ENCODE measurements at regions not wholly inside any gene's neighbourhood (a gene's known extent, or its start where the extent isn't known, plus 50 kb on each side); places are given as distances from the start of the nearest gene placed in this dataset.

- DNase-seq = no peak
Observed at GRCh38 chr3:59280113-59280512, 230.3 kb upstream of the CFAP20DC start.

GRCh38 chr3:59277816-59278215 is 228.0 kb upstream of the CFAP20DC start:
- DNase-seq = no peak

DNA sequence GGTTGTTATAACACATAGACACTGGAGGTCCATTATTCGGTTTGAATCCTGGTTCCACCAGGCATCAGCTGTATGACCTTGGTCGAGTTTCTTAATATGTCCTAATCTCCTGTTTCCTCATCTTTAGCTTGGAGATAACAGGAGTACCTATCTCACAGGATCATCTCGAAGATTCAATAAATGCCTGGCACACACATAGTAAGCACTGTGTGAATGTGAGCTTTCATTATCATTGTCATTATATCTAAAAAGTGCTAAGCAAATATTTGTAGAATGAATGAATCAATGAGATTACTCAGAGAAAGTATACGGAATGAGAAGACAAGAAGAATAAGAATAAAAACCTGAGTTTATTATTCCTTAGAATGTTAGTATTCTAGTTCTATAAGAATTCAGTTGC is 227.4 kb upstream of the CFAP20DC start:
- DNase-seq = no peak

DNA sequence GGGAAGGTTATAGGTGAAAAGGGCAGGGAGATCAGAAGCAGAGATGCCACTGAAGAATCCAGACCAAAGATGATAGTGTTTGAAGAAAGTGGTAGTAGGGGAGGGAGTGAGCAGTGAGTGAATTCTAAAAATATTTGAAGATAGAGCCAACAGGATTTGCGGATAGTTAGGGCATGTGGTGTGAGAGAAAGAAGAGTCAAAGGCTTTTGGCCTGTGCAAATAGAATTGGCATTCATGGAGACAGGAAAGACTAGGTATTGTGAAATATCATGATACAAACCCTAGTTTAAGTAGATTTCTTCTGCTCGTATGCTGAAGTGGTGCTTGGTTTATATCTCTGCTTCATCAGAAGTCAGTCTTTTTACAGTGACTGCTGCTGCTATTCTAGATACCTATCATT is 224.2 kb upstream of the CFAP20DC start:
- DNase-seq = no peak

- DNase-seq = no peak
Observed at GRCh38 chr3:59271971-59272370, 222.1 kb upstream of the CFAP20DC start.

DNA sequence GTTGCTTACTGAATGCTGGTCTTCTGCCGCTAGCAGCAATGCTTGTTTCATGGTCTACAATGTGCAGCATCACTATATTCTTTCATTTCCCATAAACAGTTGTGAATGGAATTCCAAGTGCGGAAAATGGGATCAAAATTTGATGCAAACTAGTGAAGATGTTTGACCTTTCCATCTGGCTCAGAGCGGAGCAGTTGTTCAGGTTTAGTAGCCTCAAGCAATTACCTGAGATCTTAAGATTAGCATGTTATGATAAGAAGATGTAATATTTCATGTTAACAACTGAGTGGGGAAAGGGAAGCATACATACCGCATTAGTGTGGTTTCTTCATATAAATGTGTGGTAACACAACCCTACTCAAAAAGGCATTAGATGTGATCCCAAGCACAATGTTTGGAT is 221.1 kb upstream of the CFAP20DC start:
- DNase-seq = no peak

DNA sequence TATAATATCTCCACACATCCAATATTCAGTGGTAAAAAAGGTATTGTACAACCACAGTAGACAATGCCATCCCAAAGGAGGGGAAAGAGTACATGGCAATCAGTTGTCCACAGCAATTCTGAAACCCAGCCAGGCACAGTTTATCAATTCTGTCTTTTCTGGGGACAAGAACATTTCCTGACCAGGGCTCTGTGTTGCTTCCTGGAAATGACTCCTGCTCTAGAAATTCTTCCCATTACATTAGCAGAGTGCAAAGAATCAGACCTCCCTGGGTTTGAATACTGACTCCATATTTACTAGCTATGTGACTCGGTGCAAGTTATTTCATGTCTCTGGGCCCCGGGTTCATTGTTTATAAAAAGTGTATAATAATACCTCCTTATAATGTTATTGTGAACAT is 220.4 kb upstream of the CFAP20DC start:
- DNase-seq = no peak

DNA sequence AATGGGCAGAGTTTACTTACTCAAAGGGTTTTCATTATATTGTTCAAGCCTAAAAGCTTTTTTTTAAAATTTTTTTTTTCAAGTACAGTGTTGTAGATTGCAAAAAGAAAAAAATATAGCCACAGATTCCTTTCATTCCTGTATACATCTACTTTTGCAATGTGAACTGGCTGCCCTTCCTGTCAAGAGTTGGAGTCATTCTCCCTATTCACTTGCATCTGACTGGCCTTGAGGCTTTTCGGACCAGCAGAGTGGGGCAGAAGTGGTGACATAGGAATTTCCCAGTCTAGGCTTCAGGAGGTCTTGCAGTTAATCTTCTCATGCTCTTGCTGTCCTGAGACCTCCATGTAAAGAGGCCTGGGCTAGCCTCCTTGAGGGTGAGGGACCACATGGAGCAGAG is 218.3 kb upstream of the CFAP20DC start:
- DNase-seq = no peak

DNA sequence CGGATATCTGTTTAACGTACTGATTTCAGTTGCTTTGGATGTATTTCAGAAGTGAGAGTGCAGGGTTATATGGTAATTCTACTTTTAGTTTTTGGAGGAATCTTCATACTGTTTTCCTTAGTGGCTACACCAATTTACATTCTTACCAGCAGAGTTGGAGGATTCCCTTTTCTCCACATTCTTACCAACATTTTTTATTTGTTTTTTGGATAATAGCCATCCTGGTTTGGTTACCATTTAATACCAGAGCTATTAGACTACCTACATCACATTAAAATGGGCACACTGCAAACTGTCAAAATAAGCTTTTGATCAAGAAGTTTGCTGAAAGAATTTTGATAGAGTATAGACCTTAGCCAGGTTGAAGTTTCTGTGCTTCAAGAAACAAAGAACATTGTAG is 217.2 kb upstream of the CFAP20DC start:
- no peak for DNase-seq

DNA sequence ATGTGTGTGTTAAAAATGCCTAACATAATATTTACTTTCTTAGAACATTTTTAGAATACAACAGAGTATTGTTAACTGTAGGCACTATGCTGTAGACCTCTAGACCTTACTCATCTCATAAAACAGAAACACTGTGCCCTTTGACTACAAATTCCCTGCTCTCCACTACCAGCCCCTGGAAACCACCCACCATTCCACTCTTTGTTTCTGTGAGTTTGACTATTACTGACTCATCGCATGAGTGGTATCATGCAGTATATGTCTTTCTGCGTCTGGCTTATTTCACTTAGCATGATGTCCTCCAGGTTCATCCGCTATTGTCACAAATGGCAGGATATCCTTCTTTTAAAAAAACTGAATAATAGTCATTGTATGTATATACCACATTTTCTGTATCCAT is 216.7 kb upstream of the CFAP20DC start:
- DNase-seq = no peak

DNA sequence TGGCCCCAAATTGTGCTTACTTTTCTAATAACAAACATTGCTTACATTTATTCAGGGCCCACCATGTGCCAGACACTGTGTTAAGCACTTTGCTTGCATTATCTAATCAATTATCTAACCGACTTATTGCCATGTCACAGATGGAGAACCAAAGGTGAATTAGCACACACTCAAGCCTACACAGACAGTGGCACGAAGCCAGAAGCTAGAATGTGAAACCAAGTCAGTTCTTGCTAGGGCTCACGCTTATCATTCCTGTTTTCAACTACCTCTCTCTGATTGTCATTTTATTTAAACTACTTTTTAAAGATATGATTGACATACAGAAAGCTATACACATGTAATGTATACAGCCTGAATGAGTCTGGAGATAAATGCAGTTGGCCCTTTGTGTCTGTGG is 215.7 kb upstream of the CFAP20DC start:
- DNase-seq = no peak

- no peak for DNase-seq
Observed at GRCh38 chr3:59264366-59264765, 214.5 kb upstream of the CFAP20DC start.

- no peak for DNase-seq
Observed at GRCh38 chr3:59263152-59263551, 213.3 kb upstream of the CFAP20DC start.

- DNase-seq = no peak
Observed at GRCh38 chr3:59262076-59262498, 212.3 kb upstream of the CFAP20DC start.

GRCh38 chr3:59261009-59261408 is 211.2 kb upstream of the CFAP20DC start:
- no peak for DNase-seq

DNA sequence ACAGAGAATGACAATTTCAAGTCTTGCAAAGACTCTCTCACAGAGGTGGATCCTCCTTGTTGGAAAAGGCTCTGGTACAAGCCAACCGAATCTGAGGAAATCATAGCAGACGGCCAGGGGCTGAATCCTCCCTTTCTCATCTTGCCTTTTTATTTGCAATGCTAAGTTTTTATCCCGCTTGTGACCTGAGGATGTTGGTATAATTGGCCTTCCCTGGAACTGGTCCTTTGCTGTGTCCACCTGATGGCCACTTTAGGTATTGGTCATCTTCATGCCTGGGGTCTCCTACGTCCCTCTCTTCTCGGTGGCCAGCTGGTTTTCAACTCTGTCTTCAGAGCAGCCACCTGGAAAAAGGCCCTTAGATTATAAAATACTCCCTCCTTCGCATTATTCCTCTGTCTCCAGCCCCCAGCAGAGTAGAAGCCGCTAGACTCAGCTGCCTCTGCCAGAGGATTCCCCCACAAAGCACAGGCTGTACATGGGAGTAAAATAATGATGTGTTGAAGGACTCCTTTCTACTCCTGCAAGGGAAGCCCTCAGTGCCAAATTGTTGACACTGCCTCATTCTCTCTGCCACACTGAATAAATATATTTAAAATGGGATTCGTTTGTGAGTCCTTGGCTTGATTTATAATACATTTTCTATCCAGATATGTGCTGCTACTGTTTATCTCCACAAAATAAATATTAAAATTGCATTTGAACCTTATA is 208.9 kb upstream of the CFAP20DC start:
- DNase-seq = no peak

DNA sequence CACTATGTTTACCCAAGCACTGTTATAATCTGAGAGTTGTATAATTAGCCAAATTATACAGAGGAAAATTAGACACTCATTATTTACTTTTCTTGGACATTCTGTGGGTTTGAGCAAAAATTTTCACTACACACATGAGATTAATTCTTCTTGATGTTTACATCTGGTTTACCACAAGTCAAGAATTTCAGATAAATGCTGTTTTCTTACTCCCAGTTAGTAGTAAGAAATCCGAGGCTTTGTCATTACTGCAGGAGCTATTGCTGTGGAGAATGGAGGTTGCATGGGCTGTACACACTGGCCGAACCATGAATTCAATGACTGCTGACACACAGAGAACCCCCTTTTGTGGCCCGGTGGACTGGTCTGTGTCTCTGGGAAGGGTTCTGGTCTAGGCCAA is 207.7 kb upstream of the CFAP20DC start:
- DNase-seq = no peak

DNA sequence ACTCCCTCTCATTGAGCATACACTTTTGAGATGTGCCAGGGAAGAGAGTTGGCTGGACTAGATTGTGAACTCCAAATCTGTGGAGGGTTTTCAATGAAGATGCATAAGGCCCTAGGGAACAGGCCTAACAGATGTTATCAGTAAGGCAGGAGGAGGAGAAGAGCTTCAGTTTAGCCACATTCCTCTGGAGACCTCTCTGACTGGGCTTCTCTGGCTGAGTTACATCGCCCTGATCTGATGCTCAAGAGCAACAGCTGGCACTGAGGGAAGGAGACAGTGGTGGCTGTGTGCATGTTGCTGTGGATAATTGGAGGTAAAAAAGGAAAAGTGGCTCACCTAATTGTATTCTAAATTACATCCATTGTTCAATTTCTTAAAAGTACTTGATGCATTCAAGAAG is 206.4 kb upstream of the CFAP20DC start:
- no peak for DNase-seq

DNA sequence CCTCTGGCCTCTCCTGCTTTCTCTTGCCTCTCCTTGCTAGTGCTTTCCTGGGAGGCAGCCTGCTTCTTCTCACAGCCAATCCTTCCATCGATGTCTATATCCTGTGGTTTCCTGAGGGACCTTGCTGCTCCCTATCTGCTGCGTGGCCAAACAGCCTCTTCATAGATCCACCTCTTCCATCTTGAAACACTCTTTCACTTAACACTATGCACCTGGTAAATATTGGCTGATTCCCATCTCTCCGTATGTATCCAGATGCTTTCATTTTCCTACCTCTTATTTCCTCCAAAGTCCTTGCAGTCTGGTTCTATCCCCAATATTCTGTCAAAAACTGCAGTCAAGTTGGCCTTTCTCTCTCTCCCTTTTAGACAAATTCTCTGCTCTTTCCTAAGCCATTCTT is 205.2 kb upstream of the CFAP20DC start:
- DNase-seq = no peak

GRCh38 chr3:59254433-59254832 is 204.6 kb upstream of the CFAP20DC start:
- no peak for DNase-seq

DNA sequence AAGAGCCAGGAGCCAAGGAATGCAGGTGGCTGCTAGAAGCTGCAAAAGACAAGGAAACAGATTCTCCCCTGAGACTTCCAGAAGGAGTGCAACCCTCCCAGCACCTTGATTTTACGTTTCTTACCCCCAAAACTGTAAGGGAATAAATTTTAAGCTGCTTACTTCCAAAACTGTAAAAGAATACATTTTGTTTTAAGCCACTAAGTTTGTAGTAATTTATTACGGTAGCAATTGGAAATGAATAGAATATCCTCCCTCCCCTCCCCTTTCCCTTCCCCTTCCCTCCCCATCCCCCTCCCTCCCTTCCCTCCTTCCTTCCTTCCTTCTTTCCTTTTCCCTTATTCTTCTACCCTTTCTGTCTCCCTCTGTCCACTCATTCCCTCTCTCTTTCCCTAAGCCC is 203.7 kb upstream of the CFAP20DC start:
- no peak for DNase-seq

DNA sequence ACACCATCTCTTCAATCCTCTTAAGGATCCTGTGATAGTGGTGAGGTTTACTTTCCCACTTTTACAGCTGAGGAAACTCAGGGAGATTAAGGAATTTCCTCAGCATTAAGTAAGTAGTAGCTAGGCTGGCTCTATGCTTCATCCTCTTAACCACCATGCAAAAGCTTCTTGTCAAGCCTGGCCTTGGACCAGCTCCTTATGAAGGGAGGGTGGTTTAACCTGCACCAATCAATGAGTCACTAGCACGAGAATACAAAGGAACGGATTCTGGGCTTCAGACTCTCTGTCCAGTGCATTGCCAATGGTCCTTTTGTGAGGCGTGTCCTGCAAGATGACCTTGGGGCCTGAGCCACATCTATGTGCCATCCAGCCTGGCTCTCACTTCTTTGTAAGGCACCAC is 202.0 kb upstream of the CFAP20DC start:
- DNase-seq = no peak

- no peak for DNase-seq
Observed at GRCh38 chr3:59250600-59250999, 200.8 kb upstream of the CFAP20DC start.

GRCh38 chr3:59249698-59250361 is 200.0 kb upstream of the CFAP20DC start:
- DNase-seq = no peak

DNA sequence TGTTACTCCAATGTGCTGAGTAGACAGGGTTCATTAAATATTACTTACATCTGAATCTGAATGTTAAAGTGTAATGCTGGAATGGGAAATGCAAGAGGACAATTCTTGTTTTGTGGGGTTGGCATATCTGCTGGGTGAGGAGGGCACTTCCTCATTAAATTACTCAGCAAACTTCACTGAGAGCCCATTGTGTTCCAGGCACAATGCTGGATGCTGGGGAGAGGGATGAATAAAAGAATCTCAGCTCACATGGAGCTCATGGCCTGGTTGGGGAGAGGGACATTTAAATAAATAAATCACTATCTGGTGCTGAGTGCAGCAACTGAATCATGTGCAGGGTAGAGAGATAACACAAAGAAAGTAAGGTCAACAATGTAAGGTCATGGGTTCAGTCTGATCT is 199.2 kb upstream of the CFAP20DC start:
- DNase-seq = no peak

All from activated CD8-positive, alpha-beta memory T cell treated with anti-CD3 and anti-CD28 coated beads for 24 hours (primary cell).